ENCODE measurements at regions not wholly inside any gene's neighbourhood (a gene's known extent, or its start where the extent isn't known, plus 50 kb on each side); places are given as distances from the start of the nearest gene placed in this dataset.

GRCh38 chr18:59048378-59048777, 91.3 kb upstream of the SEC11C start:
- DNase-seq (ENCODE audit: insufficient read length, low spot score), result no peak

GRCh38 chr18:59049721-59050660, 89.7 kb upstream of the SEC11C start:
- TF ChIP-seq POLR2AphosphoS5 (IDR thresholded peaks at IDR 0.05; ENCODE audit: low read depth, low read length) (no peak), POU2F2 (IDR thresholded peaks at IDR 0.05; ENCODE audit: low read depth, low read length) (no peak), SPI1 (IDR thresholded peaks at IDR 0.05; ENCODE audit: low read depth, low read length) (no peak)
- no peak for FAIRE-seq
- no peak for DNase-seq (ENCODE audit: insufficient read length, low spot score)

More at GRCh38 chr18:59048378-59048777, 91.3 kb upstream of the SEC11C start:
- no peak for TF ChIP-seq PAX5 (IDR thresholded peaks at IDR 0.05; ENCODE audit: insufficient read depth, low read length, severe bottlenecking)
- no peak for TF ChIP-seq POLR2AphosphoS5 (IDR thresholded peaks at IDR 0.05; ENCODE audit: low read depth, low read length)
- no peak for TF ChIP-seq POU2F2 (IDR thresholded peaks at IDR 0.05; ENCODE audit: low read depth, low read length)
- no peak for TF ChIP-seq POLR2A (IDR thresholded peaks at IDR 0.05; ENCODE audit: low read depth, low read length)
- TF ChIP-seq SPI1 (IDR thresholded peaks at IDR 0.05; ENCODE audit: low read depth, low read length), result no peak
- no peak for TF ChIP-seq TAF1 (IDR thresholded peaks at IDR 0.05; ENCODE audit: low read depth, low read length)
- no peak for FAIRE-seq

- TF ChIP-seq POLR2AphosphoS5 (IDR thresholded peaks at IDR 0.05; ENCODE audit: low read depth, low read length) (no peak), TAF1 (IDR thresholded peaks at IDR 0.05; ENCODE audit: low read depth, low read length) (no peak), SPI1 (IDR thresholded peaks at IDR 0.05; ENCODE audit: low read depth, low read length) (no peak)
- no peak for DNase-seq (ENCODE audit: insufficient read length, low spot score)
- FAIRE-seq, result peak; percentile 80
These were observed 89.0 kb upstream of the SEC11C start for GRCh38 chr18:59050661-59051057.

- FAIRE-seq (peak; percentile 28), DNase-seq (ENCODE audit: insufficient read length, low spot score) (no peak)
- TF ChIP-seq SPI1 (IDR thresholded peaks at IDR 0.05; ENCODE audit: low read depth, low read length), result no peak
- TF ChIP-seq POU2F2 (IDR thresholded peaks at IDR 0.05; ENCODE audit: low read depth, low read length), result no peak
- TF ChIP-seq POLR2AphosphoS5 (IDR thresholded peaks at IDR 0.05; ENCODE audit: low read depth, low read length), result no peak
- TF ChIP-seq TAF1 (IDR thresholded peaks at IDR 0.05; ENCODE audit: low read depth, low read length), result no peak
- TF ChIP-seq PAX5 (IDR thresholded peaks at IDR 0.05; ENCODE audit: insufficient read depth, low read length, severe bottlenecking), result no peak
- no peak for TF ChIP-seq POLR2A (IDR thresholded peaks at IDR 0.05; ENCODE audit: low read depth, low read length)
These were observed 88.1 kb upstream of the SEC11C start for GRCh38 chr18:59051470-59052165.

- no peak for FAIRE-seq
- TF ChIP-seq POLR2A (IDR thresholded peaks at IDR 0.05; ENCODE audit: low read depth, low read length) (no peak), POU2F2 (IDR thresholded peaks at IDR 0.05; ENCODE audit: low read depth, low read length) (no peak), POLR2AphosphoS5 (IDR thresholded peaks at IDR 0.05; ENCODE audit: low read depth, low read length) (no peak), SPI1 (IDR thresholded peaks at IDR 0.05; ENCODE audit: low read depth, low read length) (no peak), TAF1 (IDR thresholded peaks at IDR 0.05; ENCODE audit: low read depth, low read length) (no peak)
- DNase-seq (ENCODE audit: insufficient read length, low spot score), result no peak
These were observed 86.5 kb upstream of the SEC11C start for GRCh38 chr18:59052965-59053820.

GRCh38 chr18:59054496-59055287, 85.0 kb upstream of the SEC11C start:
- TF ChIP-seq PAX5 (IDR thresholded peaks at IDR 0.05; ENCODE audit: insufficient read depth, low read length, severe bottlenecking) (no peak), TAF1 (IDR thresholded peaks at IDR 0.05; ENCODE audit: low read depth, low read length) (no peak), POU2F2 (IDR thresholded peaks at IDR 0.05; ENCODE audit: low read depth, low read length) (no peak), SPI1 (IDR thresholded peaks at IDR 0.05; ENCODE audit: low read depth, low read length) (no peak), POLR2A (IDR thresholded peaks at IDR 0.05; ENCODE audit: low read depth, low read length) (no peak), POLR2AphosphoS5 (IDR thresholded peaks at IDR 0.05; ENCODE audit: low read depth, low read length) (no peak)
- FAIRE-seq (no peak), DNase-seq (ENCODE audit: insufficient read length, low spot score) (no peak)

GRCh38 chr18:59055345-59056032, 84.2 kb upstream of the SEC11C start:
- no peak for DNase-seq (ENCODE audit: insufficient read length, low spot score)
- peak; percentile 65 for FAIRE-seq
- TF ChIP-seq PAX5 (IDR thresholded peaks at IDR 0.05; ENCODE audit: insufficient read depth, low read length, severe bottlenecking) (no peak), TAF1 (IDR thresholded peaks at IDR 0.05; ENCODE audit: low read depth, low read length) (no peak), POU2F2 (IDR thresholded peaks at IDR 0.05; ENCODE audit: low read depth, low read length) (no peak), POLR2AphosphoS5 (IDR thresholded peaks at IDR 0.05; ENCODE audit: low read depth, low read length) (no peak), POLR2A (IDR thresholded peaks at IDR 0.05; ENCODE audit: low read depth, low read length) (no peak)
